ENCODE measurements at regions not wholly inside any gene's neighbourhood (a gene's known extent, or its start where the extent isn't known, plus 50 kb on each side); places are given as distances from the start of the nearest gene placed in this dataset.

DNA sequence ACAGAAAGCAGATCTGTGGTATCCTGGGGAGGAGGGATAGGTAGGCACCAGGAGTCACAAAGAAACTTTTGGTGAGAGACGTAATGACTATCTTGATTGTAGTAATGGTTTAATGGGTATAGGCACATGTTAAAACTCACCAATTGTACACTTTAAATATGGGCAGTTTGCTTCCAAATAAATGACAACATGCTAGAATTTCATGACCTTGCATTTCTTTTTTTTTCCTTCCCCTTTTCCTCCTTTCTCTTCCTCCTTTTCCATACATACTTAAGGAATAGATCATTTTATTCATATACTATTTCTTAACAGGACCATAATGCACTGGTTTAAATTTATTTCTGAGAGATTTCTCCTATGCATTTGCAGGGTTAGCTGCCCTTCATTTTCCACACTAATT, 341.8 kb downstream of the TMEM182 start:
- Histone ChIP-seq H3K27me3 (ENCODE audit: insufficient read depth, low read length) (no peaks in the 10 kb centered on the region), H3K36me3 (ENCODE audit: insufficient read depth, low read depth, low read length) (no peaks in the 10 kb centered on the region), H3K27ac (ENCODE audit: low read length) (no peak overlapping the region)

DNA sequence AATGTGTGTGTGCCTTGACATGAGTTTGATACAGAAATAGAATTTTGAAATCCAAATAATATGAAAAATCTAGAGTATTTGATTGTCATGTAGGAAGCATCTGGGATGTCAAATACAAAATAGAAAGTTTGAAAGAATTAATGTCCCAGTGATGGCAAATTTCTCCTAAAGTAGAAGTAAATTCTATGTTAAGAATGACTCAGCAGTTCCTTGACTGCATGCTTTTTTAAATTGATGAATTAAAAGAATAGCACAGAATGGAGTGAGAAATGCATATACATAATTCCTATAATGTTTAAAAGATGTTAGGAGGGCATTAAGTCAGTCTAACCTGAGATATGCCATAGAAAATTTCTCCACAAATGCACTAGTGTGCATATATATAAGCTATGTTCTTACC, 357.5 kb downstream of the TMEM182 start:
- H3K36me3 ChIP-seq (ENCODE audit: insufficient read depth, low read depth, low read length): no peaks in the 10 kb centered on the region
- no peak overlapping the region for H3K4me3 ChIP-seq (ENCODE audit: low read length)
- no peaks in the 10 kb centered on the region for H3K4me1 ChIP-seq (ENCODE audit: insufficient read depth, low read length)
- no peak overlapping the region for H3K9ac ChIP-seq (ENCODE audit: low read depth, low read length)
- no peaks in the 10 kb centered on the region for H3K9me3 ChIP-seq (ENCODE audit: insufficient read depth, low read depth, low read length)
- no peak overlapping the region for H3K27ac ChIP-seq (ENCODE audit: low read length)
- no peaks in the 10 kb centered on the region for H3K27me3 ChIP-seq (ENCODE audit: insufficient read depth, low read length)

More for the DNA sequence above, 341.8 kb downstream of the TMEM182 start:
- H3K4me1 ChIP-seq (ENCODE audit: insufficient read depth, low read length): no peaks in the 10 kb centered on the region
- H3K9ac ChIP-seq (ENCODE audit: low read depth, low read length): no peak overlapping the region
- no peak overlapping the region for H3K4me3 ChIP-seq (ENCODE audit: low read length)
- H3K9me3 ChIP-seq (ENCODE audit: insufficient read depth, low read depth, low read length): no peaks in the 10 kb centered on the region

DNA sequence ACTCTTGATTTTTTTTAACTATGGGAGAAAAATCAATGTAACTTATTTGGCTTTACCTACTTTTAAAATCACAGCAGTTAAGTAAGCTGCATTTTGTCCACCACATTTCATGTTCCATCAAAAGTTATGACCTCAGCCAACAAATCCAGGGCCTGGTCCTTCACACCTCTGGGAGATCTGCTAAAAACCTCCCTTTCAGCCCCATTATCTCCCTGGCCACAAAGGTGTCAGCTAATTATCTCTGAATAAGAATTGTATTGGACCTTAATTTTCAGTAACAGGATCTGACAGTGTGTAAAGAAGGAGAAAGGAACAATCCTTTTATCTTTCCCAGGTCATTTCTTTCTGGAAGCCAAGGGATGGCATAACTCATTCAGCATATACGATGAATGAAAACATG, 359.3 kb downstream of the TMEM182 start:
- Histone ChIP-seq H3K9ac (ENCODE audit: low read depth, low read length) (no peak overlapping the region), H3K27me3 (ENCODE audit: insufficient read depth, low read length) (no peaks in the 10 kb centered on the region), H3K36me3 (ENCODE audit: insufficient read depth, low read depth, low read length) (no peaks in the 10 kb centered on the region), H3K4me1 (ENCODE audit: insufficient read depth, low read length) (no peaks in the 10 kb centered on the region), H3K27ac (ENCODE audit: low read length) (no peak overlapping the region), H3K9me3 (ENCODE audit: insufficient read depth, low read depth, low read length) (no peaks in the 10 kb centered on the region), H3K4me3 (ENCODE audit: low read length) (no peak overlapping the region)

DNA sequence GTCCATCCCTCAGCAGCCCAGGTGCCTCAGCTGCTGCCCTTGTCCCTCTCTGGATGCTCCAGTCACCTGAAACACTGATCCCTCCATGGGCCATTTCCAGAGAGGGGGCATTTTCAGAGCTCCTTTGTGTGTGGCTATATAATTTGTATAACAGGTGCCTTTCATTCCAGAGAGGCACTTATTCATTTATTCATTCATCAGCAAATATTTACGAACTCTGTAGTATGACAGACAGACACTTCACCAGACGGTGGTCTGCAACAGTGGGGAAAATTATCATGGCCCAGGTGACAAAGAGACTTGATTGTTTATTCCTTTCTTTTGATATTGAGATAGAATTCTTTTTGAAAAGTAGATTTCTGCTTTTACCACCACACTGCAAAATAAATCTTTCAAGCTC, 361.7 kb downstream of the TMEM182 start:
- H3K27me3 ChIP-seq (ENCODE audit: insufficient read depth, low read length): no peaks in the 10 kb centered on the region
- no peaks in the 10 kb centered on the region for H3K4me1 ChIP-seq (ENCODE audit: insufficient read depth, low read length)
- no peak overlapping the region for H3K27ac ChIP-seq (ENCODE audit: low read length)
- no peaks in the 10 kb centered on the region for H3K9me3 ChIP-seq (ENCODE audit: insufficient read depth, low read depth, low read length)
- H3K9ac ChIP-seq (ENCODE audit: low read depth, low read length): no peak overlapping the region
- H3K36me3 ChIP-seq (ENCODE audit: insufficient read depth, low read depth, low read length): no peaks in the 10 kb centered on the region
- H3K4me3 ChIP-seq (ENCODE audit: low read length): no peak overlapping the region

DNA sequence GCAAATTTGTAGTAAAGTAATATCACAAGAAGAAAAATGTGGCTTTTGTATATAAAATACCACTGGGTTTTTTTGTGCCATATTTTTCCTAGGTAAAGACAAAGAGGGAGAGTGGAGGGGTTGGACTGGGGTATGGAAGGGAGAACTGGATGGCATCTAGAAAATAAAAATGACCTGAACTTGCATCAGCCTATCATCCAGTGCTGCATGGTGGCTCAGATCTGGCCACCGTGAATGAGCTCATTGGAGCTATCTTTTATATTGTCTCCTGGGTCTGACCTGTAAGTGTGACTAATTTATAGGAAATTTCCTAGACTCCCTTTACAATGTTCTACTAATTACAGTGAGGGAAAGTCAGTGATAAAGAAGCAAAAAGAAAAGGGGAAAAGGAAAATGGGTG, 369.0 kb downstream of the TMEM182 start:
- Histone ChIP-seq H3K9me3 (ENCODE audit: insufficient read depth, low read depth, low read length) (no peaks in the 10 kb centered on the region), H3K27ac (ENCODE audit: low read length) (no peak overlapping the region), H3K27me3 (ENCODE audit: insufficient read depth, low read length) (no peaks in the 10 kb centered on the region), H3K9ac (ENCODE audit: low read depth, low read length) (no peak overlapping the region), H3K36me3 (ENCODE audit: insufficient read depth, low read depth, low read length) (no peaks in the 10 kb centered on the region), H3K4me1 (ENCODE audit: insufficient read depth, low read length) (no peaks in the 10 kb centered on the region), H3K4me3 (ENCODE audit: low read length) (no peak overlapping the region)

DNA sequence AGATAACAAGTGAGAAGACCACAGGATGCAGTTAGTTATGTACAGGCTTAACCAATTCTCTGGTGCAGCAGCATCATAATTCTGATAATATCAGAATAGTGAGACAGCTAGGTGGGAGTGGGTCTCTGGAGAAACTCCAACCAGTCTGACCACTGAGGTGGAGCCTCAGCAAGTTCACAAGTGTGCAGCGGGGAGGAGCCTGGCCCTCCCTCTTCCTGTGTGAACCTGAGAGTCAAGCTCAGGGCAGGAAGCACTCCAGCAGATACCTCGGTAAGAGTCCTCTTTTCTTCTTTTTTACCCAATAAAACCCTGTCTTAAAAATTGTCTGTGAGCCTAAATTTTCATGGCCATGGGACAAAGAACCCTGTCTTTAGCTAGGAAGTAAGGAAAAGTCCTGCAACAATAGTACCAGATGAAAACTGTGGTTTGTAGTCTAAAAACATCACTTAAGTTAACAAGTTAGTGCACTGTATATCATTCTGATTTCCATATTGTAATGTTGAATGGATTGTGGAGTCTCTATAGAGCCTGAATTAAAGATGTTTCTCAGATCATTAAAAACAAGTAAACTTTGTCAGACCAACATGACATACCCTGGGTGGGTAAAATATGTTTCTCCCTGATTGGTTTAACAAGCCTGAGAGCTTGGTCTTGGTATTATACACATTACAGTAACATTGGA, 370.8 kb downstream of the TMEM182 start:
- H3K36me3 ChIP-seq (ENCODE audit: insufficient read depth, low read depth, low read length): no peaks in the 10 kb centered on the region
- no peaks in the 10 kb centered on the region for H3K4me1 ChIP-seq (ENCODE audit: insufficient read depth, low read length)
- no peaks in the 10 kb centered on the region for H3K27me3 ChIP-seq (ENCODE audit: insufficient read depth, low read length)
- H3K27ac ChIP-seq (ENCODE audit: low read length): no peak overlapping the region
- H3K9me3 ChIP-seq (ENCODE audit: insufficient read depth, low read depth, low read length): no peaks in the 10 kb centered on the region
- H3K9ac ChIP-seq (ENCODE audit: low read depth, low read length): no peak overlapping the region
- no peak overlapping the region for H3K4me3 ChIP-seq (ENCODE audit: low read length)

DNA sequence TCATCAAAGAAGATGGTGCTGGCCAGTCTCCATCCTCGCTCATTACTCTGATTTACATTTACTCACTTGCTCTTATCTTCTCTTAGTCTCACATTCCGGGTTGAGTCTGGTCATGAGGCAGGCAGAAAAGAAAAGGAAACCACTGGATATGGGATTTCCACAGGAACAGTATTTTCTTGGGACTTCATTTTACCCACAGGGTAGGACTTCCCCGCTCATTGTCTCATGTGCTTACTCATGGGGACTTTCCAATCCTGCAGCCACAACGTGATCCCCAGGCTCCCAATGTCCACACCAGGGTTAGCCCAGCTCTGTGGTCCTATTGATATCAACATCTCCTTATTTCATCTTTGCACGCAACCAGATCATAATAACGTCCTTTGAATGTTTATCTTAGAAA, 373.8 kb downstream of the TMEM182 start:
- Histone ChIP-seq H3K27ac (ENCODE audit: low read length) (no peak overlapping the region), H3K9ac (ENCODE audit: low read depth, low read length) (no peak overlapping the region), H3K9me3 (ENCODE audit: insufficient read depth, low read depth, low read length) (no peaks in the 10 kb centered on the region), H3K4me1 (ENCODE audit: insufficient read depth, low read length) (peaks cover 2% of the 10 kb centered on the region; the same call in 1 of the 2 replicates), H3K27me3 (ENCODE audit: insufficient read depth, low read length) (no peaks in the 10 kb centered on the region), H3K4me3 (ENCODE audit: low read length) (no peak overlapping the region), H3K36me3 (ENCODE audit: insufficient read depth, low read depth, low read length) (no peaks in the 10 kb centered on the region)

DNA sequence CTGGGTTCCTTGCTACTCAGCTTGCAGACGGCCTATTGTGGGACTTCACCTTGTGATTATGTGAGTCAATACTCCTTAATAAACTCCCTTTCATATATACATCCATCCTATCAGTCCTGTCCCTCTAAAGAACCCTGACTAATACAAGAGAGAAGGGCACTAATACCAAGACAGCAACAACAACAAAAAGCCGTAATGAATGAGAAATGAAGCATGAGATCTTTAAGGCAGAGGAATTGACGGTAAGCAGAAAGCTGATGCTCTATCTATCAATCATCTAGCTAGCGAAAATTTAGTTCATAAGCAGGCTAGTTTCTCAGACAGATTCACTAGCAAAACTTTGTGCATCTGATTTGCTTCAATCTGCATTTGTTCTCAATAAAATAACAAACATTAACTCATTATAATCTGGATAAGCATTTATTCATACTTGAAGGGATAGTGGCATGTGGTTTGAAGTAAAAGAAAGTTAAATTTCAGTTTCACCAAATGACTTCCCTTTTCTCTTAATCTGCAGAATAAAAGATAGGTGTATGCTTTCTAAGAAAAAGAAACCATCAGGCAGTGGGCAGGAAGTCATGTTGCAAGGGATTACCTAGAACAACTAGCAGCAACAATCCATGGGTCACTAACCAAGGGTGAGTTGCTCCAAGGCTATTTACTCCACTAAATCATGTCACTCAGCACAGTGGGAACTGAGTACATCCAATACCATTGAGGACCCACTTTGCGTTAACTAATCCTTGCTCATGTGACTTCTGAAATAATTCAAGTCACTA, 376.5 kb downstream of the TMEM182 start:
- no peaks in the 10 kb centered on the region for H3K36me3 ChIP-seq (ENCODE audit: insufficient read depth, low read depth, low read length)
- H3K4me3 ChIP-seq (ENCODE audit: low read length): no peak overlapping the region
- no peak overlapping the region for H3K9ac ChIP-seq (ENCODE audit: low read depth, low read length)
- no peaks in the 10 kb centered on the region for H3K27me3 ChIP-seq (ENCODE audit: insufficient read depth, low read length)
- H3K4me1 ChIP-seq (ENCODE audit: insufficient read depth, low read length): peaks cover 2% of the 10 kb centered on the region; the same call in 1 of the 2 replicates
- H3K9me3 ChIP-seq (ENCODE audit: insufficient read depth, low read depth, low read length): no peaks in the 10 kb centered on the region
- H3K27ac ChIP-seq (ENCODE audit: low read length): no peak overlapping the region

DNA sequence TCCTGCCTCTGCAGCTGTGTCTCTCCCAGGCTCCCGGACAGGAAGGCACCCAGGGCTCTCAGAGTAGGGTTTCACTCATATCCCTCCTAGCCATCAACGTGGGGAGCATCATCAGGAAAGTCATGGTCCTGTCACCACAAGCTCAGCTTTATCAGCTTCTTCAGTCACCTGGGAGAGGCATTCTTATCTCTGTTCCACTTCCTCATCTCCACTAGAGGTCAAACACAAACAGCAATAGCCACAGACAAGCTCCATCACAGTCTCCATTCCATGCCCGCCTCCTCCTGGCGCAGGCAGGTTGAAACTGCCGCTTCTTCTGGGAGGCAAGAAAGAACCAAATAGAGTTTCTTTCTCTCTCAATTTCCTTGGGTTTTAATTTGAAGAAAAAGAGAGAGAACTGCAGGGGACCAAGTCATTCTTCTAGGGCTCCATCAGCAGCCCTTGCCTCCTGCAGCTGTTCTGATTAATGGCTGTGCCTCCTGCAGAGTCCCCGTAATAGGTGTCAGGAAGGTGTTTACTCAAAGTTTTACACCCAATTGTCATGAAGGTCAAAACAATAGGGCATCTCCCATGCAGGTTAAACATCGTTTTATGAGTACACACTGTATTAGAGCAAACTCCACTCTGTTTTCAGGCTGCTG, 377.9 kb downstream of the TMEM182 start:
- no peaks in the 10 kb centered on the region for H3K27me3 ChIP-seq (ENCODE audit: insufficient read depth, low read length)
- no peak overlapping the region for H3K27ac ChIP-seq (ENCODE audit: low read length)
- H3K9ac ChIP-seq (ENCODE audit: low read depth, low read length): no peak overlapping the region
- no peaks in the 10 kb centered on the region for H3K9me3 ChIP-seq (ENCODE audit: insufficient read depth, low read depth, low read length)
- H3K4me1 ChIP-seq (ENCODE audit: insufficient read depth, low read length): peaks cover 2% of the 10 kb centered on the region; the same call in 1 of the 2 replicates
- H3K36me3 ChIP-seq (ENCODE audit: insufficient read depth, low read depth, low read length): no peaks in the 10 kb centered on the region
- H3K4me3 ChIP-seq (ENCODE audit: low read length): peak overlapping the region; percentile 10; the same call in 1 of the 2 replicates

DNA sequence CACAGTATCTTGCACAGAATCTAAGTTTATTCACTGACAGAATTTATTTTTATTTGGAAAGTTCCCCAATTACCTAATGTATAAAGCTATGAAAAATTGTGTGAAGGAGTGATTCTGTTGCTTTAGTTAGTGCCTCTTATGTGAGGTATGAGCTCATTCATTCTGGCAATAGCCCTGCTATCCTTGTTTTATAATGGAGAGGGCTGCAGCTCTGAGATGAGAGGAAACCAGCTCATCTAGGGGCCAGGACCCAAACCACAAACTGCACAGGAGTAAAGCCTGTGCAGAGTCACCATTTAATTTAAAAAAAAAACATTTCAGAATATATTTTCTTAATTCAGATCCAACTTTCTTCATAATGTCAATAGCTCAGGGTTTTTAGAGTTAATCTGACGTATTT, 383.0 kb downstream of the TMEM182 start:
- Histone ChIP-seq H3K9ac (ENCODE audit: low read depth, low read length) (no peak overlapping the region), H3K27me3 (ENCODE audit: insufficient read depth, low read length) (no peaks in the 10 kb centered on the region), H3K4me3 (ENCODE audit: low read length) (no peak overlapping the region), H3K27ac (ENCODE audit: low read length) (no peak overlapping the region), H3K36me3 (ENCODE audit: insufficient read depth, low read depth, low read length) (no peaks in the 10 kb centered on the region), H3K9me3 (ENCODE audit: insufficient read depth, low read depth, low read length) (no peaks in the 10 kb centered on the region), H3K4me1 (ENCODE audit: insufficient read depth, low read length) (peaks cover 2% of the 10 kb centered on the region; the same call in 1 of the 2 replicates)

DNA sequence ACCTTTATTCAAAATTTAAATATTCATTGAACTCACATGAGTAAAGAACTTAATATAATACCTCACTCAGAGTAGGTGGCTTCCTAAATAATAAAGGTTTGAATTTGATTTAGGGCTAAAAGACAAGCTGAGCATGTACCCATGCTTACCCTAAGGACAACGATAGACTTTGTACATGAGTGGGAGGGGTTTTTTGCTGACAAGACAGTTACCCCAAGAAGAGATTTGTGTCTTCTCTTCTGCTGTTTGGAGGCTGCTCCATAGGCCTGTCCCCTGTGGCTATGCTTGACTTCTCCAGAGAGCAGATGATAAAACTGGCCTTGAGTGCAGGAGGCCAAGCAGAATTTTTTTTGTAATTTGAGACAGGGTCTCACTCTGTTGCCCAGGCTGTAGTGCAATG, 383.9 kb downstream of the TMEM182 start:
- H3K27ac ChIP-seq (ENCODE audit: low read length): no peak overlapping the region
- H3K27me3 ChIP-seq (ENCODE audit: insufficient read depth, low read length): no peaks in the 10 kb centered on the region
- H3K4me3 ChIP-seq (ENCODE audit: low read length): no peak overlapping the region
- H3K9ac ChIP-seq (ENCODE audit: low read depth, low read length): no peak overlapping the region
- no peaks in the 10 kb centered on the region for H3K9me3 ChIP-seq (ENCODE audit: insufficient read depth, low read depth, low read length)
- H3K36me3 ChIP-seq (ENCODE audit: insufficient read depth, low read depth, low read length): no peaks in the 10 kb centered on the region
- no peaks in the 10 kb centered on the region for H3K4me1 ChIP-seq (ENCODE audit: insufficient read depth, low read length)

DNA sequence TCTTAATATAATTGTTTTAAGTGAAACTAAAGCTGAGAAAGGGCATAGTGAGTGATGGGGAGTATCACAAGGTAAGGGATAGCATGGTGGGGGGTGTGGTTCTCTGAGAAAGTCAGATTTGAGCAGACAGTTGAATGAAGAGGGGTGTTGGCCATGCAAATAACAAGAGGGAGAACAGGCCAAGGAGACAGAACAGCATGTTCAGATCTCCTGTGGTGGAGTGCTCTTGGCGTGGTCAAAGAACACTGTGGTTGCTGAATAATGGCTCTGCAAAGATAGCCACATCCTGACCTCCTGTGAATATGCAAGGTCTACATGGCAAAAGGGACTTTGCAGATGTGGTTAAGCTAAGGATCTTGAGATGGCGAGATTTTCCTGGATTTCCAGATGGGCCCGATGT, 389.2 kb downstream of the TMEM182 start:
- H3K9ac ChIP-seq (ENCODE audit: low read depth, low read length): no peak overlapping the region
- H3K27ac ChIP-seq (ENCODE audit: low read length): no peak overlapping the region
- H3K4me3 ChIP-seq (ENCODE audit: low read length): no peak overlapping the region
- H3K9me3 ChIP-seq (ENCODE audit: insufficient read depth, low read depth, low read length): no peaks in the 10 kb centered on the region
- H3K36me3 ChIP-seq (ENCODE audit: insufficient read depth, low read depth, low read length): no peaks in the 10 kb centered on the region
- H3K27me3 ChIP-seq (ENCODE audit: insufficient read depth, low read length): no peaks in the 10 kb centered on the region
- no peaks in the 10 kb centered on the region for H3K4me1 ChIP-seq (ENCODE audit: insufficient read depth, low read length)
